ENCODE measurements at regions not wholly inside any gene's neighbourhood (a gene's known extent, or its start where the extent isn't known, plus 50 kb on each side); places are given as distances from the start of the nearest gene placed in this dataset.

GRCh38 chr14:101047326-101047725, 143.8 kb upstream of the RTL1 start:
- TF ChIP-seq CTCF (IDR thresholded peaks at IDR 0.05; ENCODE audit: insufficient read depth, low read depth, low read length) (no peak), EZH2 (IDR thresholded peaks at IDR 0.05; ENCODE audit: insufficient read depth, low read length) (no peak)

All from astrocyte (in vitro differentiated cells and primary cell).